NCI-H1417 treated with DMSO at 0.1 percent for 48 hours (cell line): ENCODE measurements at regions not wholly inside any gene's neighbourhood (a gene's known extent, or its start where the extent isn't known, plus 50 kb on each side); places are given as distances from the start of the nearest gene placed in this dataset.
"Not testable (repeated sequence)": the region's sequence is repeated elsewhere in the genome, so short reads cannot be mapped to it uniquely, and the experiment has no call there.

Experiments
- DNase-seq: peaks from one replicate; lab custom pipeline; 2025; lab: John Stamatoyannopoulos, UW

- not testable (repeated sequence) for DNase-seq
Measured at GRCh38 chr6:120930500-120930899, 403.8 kb downstream of the TBC1D32 start.

GRCh38 chr6:120924214-120924613 is 410.1 kb downstream of the TBC1D32 start:
- DNase-seq, result no peak

- DNase-seq, result no peak
Measured at GRCh38 chr6:120918137-120918536, 416.1 kb downstream of the TBC1D32 start.

- no peak for DNase-seq
Measured at GRCh38 chr6:120916844-120917243, 417.4 kb downstream of the TBC1D32 start.

GRCh38 chr6:120913486-120913885 is 420.8 kb downstream of the TBC1D32 start:
- no peak for DNase-seq

- DNase-seq, result no peak
Measured at GRCh38 chr6:120908767-120909166, 425.5 kb downstream of the TBC1D32 start.

- DNase-seq, result no peak
Measured at GRCh38 chr6:120903836-120904235, 430.4 kb downstream of the TBC1D32 start.

GRCh38 chr6:120899932-120900331 is 434.3 kb downstream of the TBC1D32 start:
- no peak for DNase-seq

GRCh38 chr6:120894077-120894476 is 440.2 kb downstream of the TBC1D32 start:
- no peak for DNase-seq

GRCh38 chr6:120876931-120877330 is 457.3 kb downstream of the TBC1D32 start:
- DNase-seq, result no peak

- no peak for DNase-seq
Measured at GRCh38 chr6:120876424-120876823, 457.9 kb downstream of the TBC1D32 start.

- DNase-seq, result no peak
Measured at GRCh38 chr6:120875900-120876299, 458.4 kb downstream of the TBC1D32 start.

- DNase-seq, result no peak
Measured at GRCh38 chr6:120874422-120874821, 459.9 kb downstream of the TBC1D32 start.

- no peak for DNase-seq
Measured at GRCh38 chr6:120873125-120873865, 461.0 kb downstream of the TBC1D32 start.

- no peak for DNase-seq
Measured at GRCh38 chr6:120872262-120872578, 462.1 kb downstream of the TBC1D32 start.

GRCh38 chr6:120871416-120872261 is 462.6 kb downstream of the TBC1D32 start:
- DNase-seq, result no peak

GRCh38 chr6:120869397-120869796 is 464.9 kb downstream of the TBC1D32 start:
- no peak for DNase-seq

- no peak for DNase-seq
Measured at GRCh38 chr6:120857422-120857821, 476.9 kb downstream of the TBC1D32 start.

- DNase-seq, result no peak
Measured at GRCh38 chr6:120854583-120854982, 479.7 kb downstream of the TBC1D32 start.

- no peak for DNase-seq
Measured at GRCh38 chr6:120853489-120853888, 480.8 kb downstream of the TBC1D32 start.

GRCh38 chr6:120852293-120852849 is 481.9 kb downstream of the TBC1D32 start:
- no peak for DNase-seq

GRCh38 chr6:120826253-120826652 is 508.0 kb downstream of the TBC1D32 start:
- no peak for DNase-seq

GRCh38 chr6:120816794-120817193 is 517.5 kb downstream of the TBC1D32 start:
- no peak for DNase-seq
